ENCODE measurements at regions not wholly inside any gene's neighbourhood (a gene's known extent, or its start where the extent isn't known, plus 50 kb on each side); places are given as distances from the start of the nearest gene placed in this dataset.

DNA sequence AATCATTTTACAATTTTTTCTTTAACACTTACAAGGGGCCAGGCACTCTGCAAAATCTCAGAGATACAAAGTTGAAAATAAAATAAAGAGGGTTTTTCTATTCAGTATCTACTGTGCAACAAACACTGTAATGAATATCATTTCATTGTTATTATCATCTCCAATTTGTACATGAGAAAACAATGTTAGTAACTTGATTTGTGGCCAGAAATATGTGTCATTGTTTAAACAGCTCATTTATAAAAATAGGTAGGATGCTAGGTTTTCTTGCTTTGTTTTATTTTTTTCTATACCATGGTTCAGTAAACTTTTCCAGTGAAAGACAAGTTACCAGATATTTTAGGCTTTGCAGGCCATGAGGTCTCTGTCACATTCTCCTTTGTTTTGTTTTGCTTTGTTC is 318.1 kb upstream of the UBE2E2 start:
- TF ChIP-seq, protein P1, sequence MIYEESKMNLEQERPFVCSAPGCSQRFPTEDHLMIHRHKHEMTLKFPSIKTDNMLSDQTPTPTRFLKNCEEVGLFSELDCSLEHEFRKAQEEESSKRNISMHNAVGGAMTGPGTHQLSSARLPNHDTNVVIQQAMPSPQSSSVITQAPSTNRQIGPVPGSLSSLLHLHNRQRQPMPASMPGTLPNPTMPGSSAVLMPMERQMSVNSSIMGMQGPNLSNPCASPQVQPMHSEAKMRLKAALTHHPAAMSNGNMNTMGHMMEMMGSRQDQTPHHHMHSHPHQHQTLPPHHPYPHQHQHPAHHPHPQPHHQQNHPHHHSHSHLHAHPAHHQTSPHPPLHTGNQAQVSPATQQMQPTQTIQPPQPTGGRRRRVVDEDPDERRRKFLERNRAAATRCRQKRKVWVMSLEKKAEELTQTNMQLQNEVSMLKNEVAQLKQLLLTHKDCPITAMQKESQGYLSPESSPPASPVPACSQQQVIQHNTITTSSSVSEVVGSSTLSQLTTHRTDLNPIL (CRISPR knock-in tag; IDR thresholded peaks at IDR 0.05; ENCODE audit: low read depth) = no peak
- no peak for TF ChIP-seq TOX (CRISPR knock-in tag; IDR thresholded peaks at IDR 0.05; ENCODE audit: borderline replicate concordance)
- no peak for TF ChIP-seq ESRRG (CRISPR knock-in tag; IDR thresholded peaks at IDR 0.05)
- no peak for TF ChIP-seq CSDC2 (CRISPR knock-in tag; IDR thresholded peaks at IDR 0.05)
- TF ChIP-seq, protein P2, sequence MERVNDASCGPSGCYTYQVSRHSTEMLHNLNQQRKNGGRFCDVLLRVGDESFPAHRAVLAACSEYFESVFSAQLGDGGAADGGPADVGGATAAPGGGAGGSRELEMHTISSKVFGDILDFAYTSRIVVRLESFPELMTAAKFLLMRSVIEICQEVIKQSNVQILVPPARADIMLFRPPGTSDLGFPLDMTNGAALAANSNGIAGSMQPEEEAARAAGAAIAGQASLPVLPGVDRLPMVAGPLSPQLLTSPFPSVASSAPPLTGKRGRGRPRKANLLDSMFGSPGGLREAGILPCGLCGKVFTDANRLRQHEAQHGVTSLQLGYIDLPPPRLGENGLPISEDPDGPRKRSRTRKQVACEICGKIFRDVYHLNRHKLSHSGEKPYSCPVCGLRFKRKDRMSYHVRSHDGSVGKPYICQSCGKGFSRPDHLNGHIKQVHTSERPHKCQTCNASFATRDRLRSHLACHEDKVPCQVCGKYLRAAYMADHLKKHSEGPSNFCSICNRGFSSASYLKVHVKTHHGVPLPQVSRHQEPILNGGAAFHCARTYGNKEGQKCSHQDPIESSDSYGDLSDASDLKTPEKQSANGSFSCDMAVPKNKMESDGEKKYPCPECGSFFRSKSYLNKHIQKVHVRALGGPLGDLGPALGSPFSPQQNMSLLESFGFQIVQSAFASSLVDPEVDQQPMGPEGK (CRISPR knock-in tag; IDR thresholded peaks at IDR 0.05; ENCODE audit: borderline replicate concordance) = no peak
- TF ChIP-seq, protein P3, sequence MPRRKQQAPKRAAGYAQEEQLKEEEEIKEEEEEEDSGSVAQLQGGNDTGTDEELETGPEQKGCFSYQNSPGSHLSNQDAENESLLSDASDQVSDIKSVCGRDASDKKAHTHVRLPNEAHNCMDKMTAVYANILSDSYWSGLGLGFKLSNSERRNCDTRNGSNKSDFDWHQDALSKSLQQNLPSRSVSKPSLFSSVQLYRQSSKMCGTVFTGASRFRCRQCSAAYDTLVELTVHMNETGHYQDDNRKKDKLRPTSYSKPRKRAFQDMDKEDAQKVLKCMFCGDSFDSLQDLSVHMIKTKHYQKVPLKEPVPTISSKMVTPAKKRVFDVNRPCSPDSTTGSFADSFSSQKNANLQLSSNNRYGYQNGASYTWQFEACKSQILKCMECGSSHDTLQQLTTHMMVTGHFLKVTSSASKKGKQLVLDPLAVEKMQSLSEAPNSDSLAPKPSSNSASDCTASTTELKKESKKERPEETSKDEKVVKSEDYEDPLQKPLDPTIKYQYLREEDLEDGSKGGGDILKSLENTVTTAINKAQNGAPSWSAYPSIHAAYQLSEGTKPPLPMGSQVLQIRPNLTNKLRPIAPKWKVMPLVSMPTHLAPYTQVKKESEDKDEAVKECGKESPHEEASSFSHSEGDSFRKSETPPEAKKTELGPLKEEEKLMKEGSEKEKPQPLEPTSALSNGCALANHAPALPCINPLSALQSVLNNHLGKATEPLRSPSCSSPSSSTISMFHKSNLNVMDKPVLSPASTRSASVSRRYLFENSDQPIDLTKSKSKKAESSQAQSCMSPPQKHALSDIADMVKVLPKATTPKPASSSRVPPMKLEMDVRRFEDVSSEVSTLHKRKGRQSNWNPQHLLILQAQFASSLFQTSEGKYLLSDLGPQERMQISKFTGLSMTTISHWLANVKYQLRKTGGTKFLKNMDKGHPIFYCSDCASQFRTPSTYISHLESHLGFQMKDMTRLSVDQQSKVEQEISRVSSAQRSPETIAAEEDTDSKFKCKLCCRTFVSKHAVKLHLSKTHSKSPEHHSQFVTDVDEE (CRISPR knock-in tag; IDR thresholded peaks at IDR 0.05) = no peak

Data from SK-N-SH treated with all-trans-retinoic acid at 6 μM for 48 hours (cell line).